AG09319 (cell line): ENCODE measurements at regions not wholly inside any gene's neighbourhood (a gene's known extent, or its start where the extent isn't known, plus 50 kb on each side); places are given as distances from the start of the nearest gene placed in this dataset.

Experiments used
- DNase-seq: peaks from one replicate; pipeline ENCODE4 v3.0.0-alpha.2; 2010; ENCODE audit warnings: low read depth; ENCODE audit errors: extremely low read depth
- TF ChIP-seq, protein P1 (sequence below): IDR thresholded peaks from 2 replicates; pipeline ENCODE4 v1.5.1; 2011; ENCODE audit warnings: low read depth, mild to moderate bottlenecking, inconsistent platforms, low read length, moderate library complexity

GRCh38 chr19:7417671-7418324 lies 69.1 kb downstream of the ARHGEF18 start:
- TF ChIP-seq, protein P1, sequence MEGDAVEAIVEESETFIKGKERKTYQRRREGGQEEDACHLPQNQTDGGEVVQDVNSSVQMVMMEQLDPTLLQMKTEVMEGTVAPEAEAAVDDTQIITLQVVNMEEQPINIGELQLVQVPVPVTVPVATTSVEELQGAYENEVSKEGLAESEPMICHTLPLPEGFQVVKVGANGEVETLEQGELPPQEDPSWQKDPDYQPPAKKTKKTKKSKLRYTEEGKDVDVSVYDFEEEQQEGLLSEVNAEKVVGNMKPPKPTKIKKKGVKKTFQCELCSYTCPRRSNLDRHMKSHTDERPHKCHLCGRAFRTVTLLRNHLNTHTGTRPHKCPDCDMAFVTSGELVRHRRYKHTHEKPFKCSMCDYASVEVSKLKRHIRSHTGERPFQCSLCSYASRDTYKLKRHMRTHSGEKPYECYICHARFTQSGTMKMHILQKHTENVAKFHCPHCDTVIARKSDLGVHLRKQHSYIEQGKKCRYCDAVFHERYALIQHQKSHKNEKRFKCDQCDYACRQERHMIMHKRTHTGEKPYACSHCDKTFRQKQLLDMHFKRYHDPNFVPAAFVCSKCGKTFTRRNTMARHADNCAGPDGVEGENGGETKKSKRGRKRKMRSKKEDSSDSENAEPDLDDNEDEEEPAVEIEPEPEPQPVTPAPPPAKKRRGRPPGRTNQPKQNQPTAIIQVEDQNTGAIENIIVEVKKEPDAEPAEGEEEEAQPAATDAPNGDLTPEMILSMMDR = no peak
- DNase-seq = no peak

- no peak for DNase-seq
- TF ChIP-seq, protein P1 = no peak
Measured at GRCh38 chr19:7418596-7418995, 69.9 kb downstream of the ARHGEF18 start.

DNA sequence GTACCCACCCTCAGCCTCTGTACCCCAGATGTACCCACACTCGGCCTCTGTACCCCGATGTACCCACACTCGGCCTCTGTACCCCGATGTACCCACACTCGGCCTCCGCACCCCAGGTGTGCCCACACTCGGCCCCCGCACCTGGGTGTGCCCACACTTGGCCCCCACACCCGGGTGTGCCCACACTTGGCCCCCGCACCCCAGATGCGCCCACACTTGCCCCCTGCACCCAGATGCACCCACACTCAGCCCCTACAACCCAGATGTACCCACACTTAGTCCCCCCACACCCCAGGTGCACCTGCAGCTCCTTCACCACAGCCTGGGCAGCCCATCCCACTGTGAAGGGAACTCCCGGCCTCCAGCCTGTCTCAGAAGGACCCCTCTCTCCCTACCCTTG lies 69.7 kb downstream of the PEX11G start:
- DNase-seq = no peak
- TF ChIP-seq, protein P1 = no peak

- DNase-seq = no peak
Measured at GRCh38 chr19:7419777-7420439, 68.9 kb downstream of the PEX11G start.

GRCh38 chr19:7421941-7422744 lies 66.7 kb downstream of the PEX11G start:
- DNase-seq = no peak
- TF ChIP-seq, protein P1 = no peak

More at GRCh38 chr19:7419777-7420439, 68.9 kb downstream of the PEX11G start:
- TF ChIP-seq, protein P1 = no peak
